HFF-Myc (cell line): ENCODE measurements at regions not wholly inside any gene's neighbourhood (a gene's known extent, or its start where the extent isn't known, plus 50 kb on each side); places are given as distances from the start of the nearest gene placed in this dataset.

Experiments used
- DNase-seq: peaks from one replicate; pipeline ENCODE4 v3.0.0-alpha.2; 2011; ENCODE audit warnings: low read depth; ENCODE audit errors: extremely low read depth
- H3K4me3 ChIP-seq: replicated peaks from 2 replicates; pipeline ENCODE4 v1.5.1; 2011; ENCODE audit warnings: low read depth, mild to moderate bottlenecking, control low read depth, low read length
- TF ChIP-seq, protein P1 (sequence below): IDR thresholded peaks from 2 replicates; pipeline ENCODE4 v1.5.1; 2012; ENCODE audit warnings: mild to moderate bottlenecking, low read depth, low read length, control low read depth; ENCODE audit errors: missing control alignments

GRCh38 chr6:19268117-19268516 is 569.1 kb upstream of the ID4 start:
- TF ChIP-seq, protein P1, sequence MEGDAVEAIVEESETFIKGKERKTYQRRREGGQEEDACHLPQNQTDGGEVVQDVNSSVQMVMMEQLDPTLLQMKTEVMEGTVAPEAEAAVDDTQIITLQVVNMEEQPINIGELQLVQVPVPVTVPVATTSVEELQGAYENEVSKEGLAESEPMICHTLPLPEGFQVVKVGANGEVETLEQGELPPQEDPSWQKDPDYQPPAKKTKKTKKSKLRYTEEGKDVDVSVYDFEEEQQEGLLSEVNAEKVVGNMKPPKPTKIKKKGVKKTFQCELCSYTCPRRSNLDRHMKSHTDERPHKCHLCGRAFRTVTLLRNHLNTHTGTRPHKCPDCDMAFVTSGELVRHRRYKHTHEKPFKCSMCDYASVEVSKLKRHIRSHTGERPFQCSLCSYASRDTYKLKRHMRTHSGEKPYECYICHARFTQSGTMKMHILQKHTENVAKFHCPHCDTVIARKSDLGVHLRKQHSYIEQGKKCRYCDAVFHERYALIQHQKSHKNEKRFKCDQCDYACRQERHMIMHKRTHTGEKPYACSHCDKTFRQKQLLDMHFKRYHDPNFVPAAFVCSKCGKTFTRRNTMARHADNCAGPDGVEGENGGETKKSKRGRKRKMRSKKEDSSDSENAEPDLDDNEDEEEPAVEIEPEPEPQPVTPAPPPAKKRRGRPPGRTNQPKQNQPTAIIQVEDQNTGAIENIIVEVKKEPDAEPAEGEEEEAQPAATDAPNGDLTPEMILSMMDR, result no peak
- no peak for DNase-seq
- no peak overlapping the region for H3K4me3 ChIP-seq

DNA sequence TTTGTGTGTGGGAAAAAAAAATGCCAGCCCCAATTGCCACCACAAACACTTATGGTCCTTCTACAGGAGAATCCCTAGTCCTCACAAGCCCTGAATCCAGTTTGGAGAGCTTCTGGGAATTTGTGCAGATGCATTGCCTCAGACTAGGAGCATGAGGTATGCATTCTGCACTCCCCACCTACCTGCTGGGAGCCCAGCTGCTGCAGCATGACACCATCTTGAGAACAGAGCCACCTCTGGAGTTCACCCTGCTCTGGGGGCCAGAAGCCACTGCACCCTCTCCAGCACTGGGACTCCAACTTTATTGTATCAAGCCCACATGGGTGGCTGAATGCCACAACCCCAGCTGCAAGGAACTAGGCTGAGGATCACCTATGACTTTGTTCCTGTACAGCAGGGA is 568.5 kb upstream of the ID4 start:
- TF ChIP-seq, protein P1, result no peak
- no peak for DNase-seq
- no peak overlapping the region for H3K4me3 ChIP-seq

DNA sequence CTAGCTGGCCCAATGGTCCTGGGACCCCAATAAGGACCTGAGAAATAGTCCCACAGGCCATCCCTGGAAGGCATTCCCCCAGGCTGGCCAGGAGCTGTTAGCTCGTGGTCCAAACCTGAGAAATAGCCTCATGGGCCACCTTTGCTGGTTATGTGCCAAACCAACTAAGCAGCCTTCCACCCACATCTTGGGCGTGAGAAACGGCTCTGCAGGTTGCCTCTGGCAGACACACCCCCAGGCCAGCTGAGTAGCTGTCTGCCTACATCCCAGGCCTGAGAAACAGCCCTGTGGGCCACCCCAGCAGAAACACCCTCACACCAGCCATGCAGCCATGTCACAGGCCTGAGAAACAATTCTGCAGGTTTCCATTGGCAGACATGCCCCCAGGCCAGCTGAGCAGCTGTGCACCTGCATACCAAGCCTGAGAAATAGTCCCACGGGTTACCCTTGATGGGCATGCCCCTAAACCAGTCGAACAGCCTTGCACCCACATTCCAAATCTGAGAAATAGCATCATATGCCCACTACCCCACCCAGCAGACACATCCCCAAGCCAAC is 567.8 kb upstream of the ID4 start:
- no peak for DNase-seq
- TF ChIP-seq, protein P1, result no peak
- no peak overlapping the region for H3K4me3 ChIP-seq

DNA sequence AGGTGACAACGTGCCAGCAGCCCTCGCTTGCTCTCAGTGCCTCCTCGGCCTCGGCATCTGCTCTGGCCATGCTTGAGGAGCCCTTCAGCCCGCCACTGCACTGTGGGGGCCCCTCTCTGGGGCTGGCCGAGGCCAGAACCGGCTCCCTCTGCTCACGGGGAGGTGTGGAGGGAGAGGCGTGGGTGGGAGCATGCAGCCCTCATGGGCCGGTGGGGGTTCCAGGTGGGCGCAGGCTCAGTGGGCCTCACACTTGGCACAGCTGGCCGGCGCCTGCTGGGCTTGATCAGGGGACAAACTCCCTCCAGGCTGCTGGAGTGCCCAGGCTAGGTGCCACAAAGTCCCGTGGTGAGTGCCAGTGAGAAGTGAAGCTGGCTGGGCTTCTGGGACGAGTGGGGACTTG is 566.6 kb upstream of the ID4 start:
- H3K4me3 ChIP-seq, result no peak overlapping the region
- no peak for DNase-seq
- TF ChIP-seq, protein P1, result no peak

- TF ChIP-seq, protein P1, result no peak
- no peak overlapping the region for H3K4me3 ChIP-seq
- no peak for DNase-seq
Observed at GRCh38 chr6:19279273-19279684, 557.9 kb upstream of the ID4 start.

DNA sequence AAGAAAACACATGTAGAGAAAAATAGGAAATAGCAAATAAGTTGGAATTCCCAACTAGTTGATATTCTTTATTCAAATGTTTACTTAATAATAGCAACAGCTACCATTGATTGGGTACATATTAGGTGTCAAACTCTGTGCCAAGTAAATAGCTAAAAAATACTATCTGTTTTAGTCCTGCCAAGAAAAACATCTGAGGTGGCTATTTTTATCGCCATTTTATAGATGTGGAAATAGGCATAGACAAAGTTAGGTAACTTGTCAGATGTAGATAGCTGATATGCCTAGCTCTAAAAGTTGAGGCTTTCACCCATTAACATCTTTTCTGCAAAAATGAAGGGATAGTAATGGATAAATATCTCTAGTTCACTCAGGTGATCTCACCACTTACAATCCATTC is 549.2 kb upstream of the ID4 start:
- no peak for DNase-seq
- no peak overlapping the region for H3K4me3 ChIP-seq
- TF ChIP-seq, protein P1, result no peak

GRCh38 chr6:19289457-19289856 is 547.7 kb upstream of the ID4 start:
- no peak for DNase-seq
- no peak overlapping the region for H3K4me3 ChIP-seq
- TF ChIP-seq, protein P1, result no peak
